NCI-H2029 treated with DMSO at 0.1 percent for 48 hours (cell line): ENCODE measurements at regions not wholly inside any gene's neighbourhood (a gene's known extent, or its start where the extent isn't known, plus 50 kb on each side); places are given as distances from the start of the nearest gene placed in this dataset.

Experiments
- DNase-seq: peaks from one replicate; lab custom pipeline; 2025; lab: John Stamatoyannopoulos, UW

DNA sequence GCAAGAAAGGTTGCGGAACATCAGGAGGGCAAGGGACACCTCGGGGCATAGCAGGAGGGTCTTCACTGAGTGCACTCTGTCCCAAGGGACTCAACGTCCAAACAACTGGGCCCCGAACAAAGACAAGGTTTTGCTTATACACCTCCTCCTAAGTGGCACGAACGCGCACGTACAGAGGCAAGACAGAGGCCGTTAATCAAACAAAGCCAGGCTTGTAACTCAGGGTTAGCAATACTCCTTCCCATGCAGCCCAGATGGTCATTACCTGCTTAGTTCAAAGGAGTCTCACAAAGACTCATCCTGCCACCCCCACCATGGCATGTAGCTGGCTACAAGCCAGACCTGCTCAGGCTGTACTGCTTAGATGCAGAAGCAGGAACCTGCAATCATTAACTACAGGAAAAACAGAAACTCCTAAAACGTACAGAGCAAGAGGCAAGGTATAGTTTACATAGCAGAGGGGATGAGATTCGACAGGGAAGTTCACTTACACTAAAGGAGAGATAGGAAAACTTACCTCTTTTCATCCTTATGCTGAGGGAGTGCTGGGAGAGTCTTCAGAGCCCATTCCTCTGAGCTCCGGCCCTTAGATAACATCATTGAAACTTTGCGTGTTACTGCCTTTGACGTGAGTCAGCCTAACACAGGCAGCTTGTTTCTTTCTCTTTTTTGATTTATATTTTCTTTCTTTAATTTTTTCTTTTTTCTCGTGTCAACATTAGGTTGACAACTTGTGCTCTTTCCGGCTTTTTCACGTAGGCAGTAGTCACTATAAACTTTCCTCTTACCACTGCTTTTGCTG is 1319.1 kb downstream of the TMEM121 start:
- DNase-seq, result no peak

- DNase-seq, result no peak
Observed at GRCh38 chr14:106846218-106846617, 1319.8 kb downstream of the TMEM121 start.

- no peak for DNase-seq
Observed at GRCh38 chr14:106848330-106849121, 1322.1 kb downstream of the TMEM121 start.

DNA sequence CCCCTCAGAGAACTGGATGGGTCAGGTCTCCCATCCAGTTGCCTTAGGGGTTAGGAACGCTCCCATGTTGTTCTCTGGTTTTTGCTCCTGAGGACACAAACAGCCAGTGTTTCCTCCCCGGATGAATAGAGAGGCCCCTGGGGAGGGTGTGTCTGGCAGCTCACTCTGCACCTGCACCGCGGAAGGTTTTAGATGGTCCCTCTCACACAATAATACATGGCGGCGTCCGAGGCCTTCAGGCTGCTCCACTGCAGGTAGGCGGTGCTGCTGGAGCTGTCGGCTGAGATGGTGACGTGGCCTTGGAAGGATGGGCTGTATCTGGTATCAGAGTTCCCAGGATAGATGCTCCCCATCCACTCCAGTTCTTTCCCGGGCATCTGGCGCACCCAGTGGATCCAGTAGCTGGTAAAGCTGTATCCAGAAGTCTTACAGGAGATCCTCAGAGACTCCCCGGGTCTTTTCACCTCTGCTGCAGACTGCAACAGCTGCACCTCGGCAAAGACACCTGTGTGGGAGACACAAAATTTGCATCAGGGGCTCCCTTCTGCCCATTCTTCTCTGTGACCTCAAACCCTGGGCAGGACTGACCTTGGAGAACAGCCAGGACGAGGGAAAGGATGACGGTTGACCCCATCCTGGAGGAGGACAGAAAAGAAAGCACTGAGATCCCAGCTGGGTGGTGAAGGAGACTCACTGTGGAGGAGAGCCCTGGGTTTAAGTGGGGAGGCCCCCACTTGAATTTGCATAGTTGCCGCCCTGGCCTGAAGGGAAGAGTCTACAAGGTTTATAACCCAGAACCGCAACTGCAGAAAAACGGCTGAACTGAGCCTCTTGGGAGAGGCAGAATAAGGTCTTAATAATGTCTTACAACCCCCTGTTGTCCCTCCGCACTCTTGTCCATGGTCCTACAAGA is 1324.8 kb downstream of the TMEM121 start:
- DNase-seq, result no peak

DNA sequence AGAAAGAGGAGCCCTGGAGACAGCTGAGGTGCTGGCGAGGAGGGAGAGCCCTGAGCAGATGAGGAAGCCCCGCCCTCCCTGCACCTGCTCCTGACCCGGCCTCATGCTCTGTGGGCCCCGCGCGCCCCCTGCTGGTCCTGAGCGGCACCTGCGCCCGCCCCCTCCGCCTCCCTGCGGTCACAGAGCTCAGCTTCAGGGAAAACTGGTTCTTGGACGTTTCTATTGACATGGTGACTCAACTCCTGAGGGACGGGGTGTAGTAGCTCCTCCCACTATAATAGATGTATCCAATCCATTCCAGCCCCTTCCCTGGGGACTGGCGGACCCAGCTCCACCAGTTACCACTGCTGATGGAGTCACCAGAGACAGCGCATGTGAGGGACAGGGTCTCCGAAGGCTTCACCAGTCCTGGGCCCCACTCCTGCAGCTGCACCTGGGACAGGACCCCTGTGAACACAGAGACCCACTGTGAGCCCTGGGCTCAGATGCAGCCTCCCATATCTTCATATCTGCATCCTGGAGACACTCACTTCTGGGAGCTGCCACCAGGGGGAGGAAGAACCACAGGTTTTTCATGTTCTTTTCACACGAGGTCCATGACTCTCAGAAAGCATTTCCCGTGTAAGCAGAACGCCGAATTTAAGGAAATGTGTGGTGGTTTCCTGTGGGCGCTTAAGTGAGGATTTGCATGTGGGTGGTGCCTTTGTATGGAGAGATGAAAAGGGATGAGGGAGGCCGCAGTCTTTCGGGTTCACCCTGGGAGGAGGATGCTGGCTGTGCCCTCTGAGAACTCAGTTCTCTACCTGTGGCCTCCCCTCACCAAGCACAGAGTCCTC is 1346.4 kb downstream of the TMEM121 start:
- DNase-seq, result peak; percentile 44

GRCh38 chr14:106874350-106874749 is 1348.0 kb downstream of the TMEM121 start:
- no peak for DNase-seq

DNA sequence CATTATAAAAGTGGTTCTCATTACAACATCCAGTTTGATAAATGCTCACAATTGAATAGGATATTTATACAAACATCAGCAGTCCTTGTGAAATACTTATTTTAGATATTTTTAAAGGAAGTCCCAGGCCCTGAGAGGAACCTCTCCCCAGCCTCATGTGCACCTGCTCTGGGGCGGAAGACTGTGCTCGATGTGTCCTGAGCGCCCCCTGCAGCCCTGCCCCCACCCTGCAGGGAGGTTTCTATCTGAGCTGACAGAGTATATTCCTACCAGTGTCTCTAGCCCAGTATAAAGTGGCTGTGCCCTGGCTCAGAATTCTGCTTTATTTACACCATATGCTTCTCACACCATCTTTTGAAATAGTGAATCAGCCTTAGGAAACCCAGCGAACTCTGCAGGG is 1349.1 kb downstream of the TMEM121 start:
- no peak for DNase-seq

DNA sequence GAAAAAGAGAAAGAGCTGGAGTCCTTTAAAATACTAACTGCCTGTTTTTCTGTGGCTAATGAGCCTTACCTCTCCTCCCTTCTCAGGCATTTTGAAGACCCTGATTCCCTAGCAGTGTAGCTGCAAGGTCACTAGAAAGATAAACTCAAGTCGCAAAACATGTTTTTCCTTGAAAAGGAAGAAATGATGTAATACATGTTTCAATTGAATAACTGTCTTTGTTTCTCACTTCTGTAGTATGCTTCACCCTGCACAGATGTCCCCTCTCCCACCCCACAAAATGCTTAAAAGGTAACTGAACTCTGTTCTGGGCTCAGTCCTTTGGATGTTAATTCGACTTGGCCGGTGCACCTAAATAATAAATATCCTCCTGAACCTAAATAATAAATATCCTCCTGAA is 1350.3 kb downstream of the TMEM121 start:
- no peak for DNase-seq

- no peak for DNase-seq
Observed at GRCh38 chr14:106877517-106877916, 1351.1 kb downstream of the TMEM121 start.

- no peak for DNase-seq
Observed at GRCh38 chr14:106879241-106879640, 1352.9 kb downstream of the TMEM121 start.

GRCh38 chr14:106883218-106883692 is 1356.9 kb downstream of the TMEM121 start:
- DNase-seq, result no peak
